ENCODE measurements at regions not wholly inside any gene's neighbourhood (a gene's known extent, or its start where the extent isn't known, plus 50 kb on each side); places are given as distances from the start of the nearest gene placed in this dataset.

- TF ChIP-seq CTCF (IDR thresholded peaks at IDR 0.05) (no peak), POLR2A (IDR thresholded peaks at IDR 0.05) (no peak)
Observed at GRCh38 chr7:25361387-25361786, 133.1 kb upstream of the NPVF start.
